HepG2 (cell line): ENCODE measurements at regions not wholly inside any gene's neighbourhood (a gene's known extent, or its start where the extent isn't known, plus 50 kb on each side); places are given as distances from the start of the nearest gene placed in this dataset.

Experiments used
- ATAC-seq: fragments of 200-7000 bp; cut with Tn5 transposase; 3 replicates; pipeline ENCODE4 v1.9.1; 2020; ENCODE audit warnings: mild to moderate bottlenecking, moderate library complexity
- BruUV-seq: library from RNA; stranded (reverse); fragments of 400-500 nt; replicated peaks from 2 replicates; lab custom pipeline; 2021; lab: Mats Ljungman, UMichigan
- CTCF ChIA-PET: fragments of 300-600 bp; formaldehyde crosslinking; extraction: SDS; loops from one replicate; lab custom pipeline; 2021; ENCODE audit warnings: low total read pairs, inconsistent platforms, low intra/inter-chr PET ratio; lab: Yijun Ruan, JAX
- POLR2A ChIA-PET: fragments of 350-600 bp; sonication (Branson Sonifier 250); formaldehyde crosslinking; loops from one replicate; lab custom pipeline; 2020; ENCODE audit warnings: antibody characterized with exemption, inconsistent platforms; lab: Yijun Ruan, JAX
- DNase-seq: peaks from one replicate; pipeline ENCODE4 v3.0.0-alpha.2; 2015; ENCODE audit warnings: low spot score
- FAIRE-seq: peaks from 3 replicates; lab custom pipeline; 2011; peaks lifted over from hg19 to GRCh38; lab: Jason Lieb, UNC
- H2AFZ ChIP-seq: one replicate; pipeline ENCODE4 v1.6.1; 2011; ENCODE audit warnings: low read length, inconsistent platforms
- H3K27ac ChIP-seq: fragments of 300-600 bp; 3 replicates; pipeline ENCODE4 v1.8.0; 2011; ENCODE audit warnings: mixed run types, mild to moderate bottlenecking, mixed read lengths, low read length, inconsistent platforms; ENCODE audit not compliant: insufficient read depth; ENCODE audit errors: extremely low read length
- H3K27me3 ChIP-seq, 2 experiments: fragments of 200-600 bp in 1 of 2; 2 replicates in 1 of 2; 3 replicates in 1 of 2; pipeline versions ENCODE4 v1.6.0 to v1.8.0; 2011; ENCODE audit warnings: low read length in 2 of 2, mild to moderate bottlenecking in 2 of 2, moderate library complexity in 2 of 2, inconsistent platforms in 1 of 2; ENCODE audit not compliant: insufficient read depth in 2 of 2, control insufficient read depth in 1 of 2
- H3K36me3 ChIP-seq, 2 experiments: fragments of 200-600 bp in 1 of 2; replicated peaks in 1 of 2; 2 replicates in 1 of 2; 3 replicates in 1 of 2; pipeline versions ENCODE4 v1.5.1 to v1.8.0; 2011; ENCODE audit warnings: low read length in 2 of 2, inconsistent platforms in 1 of 2; ENCODE audit not compliant: insufficient read depth in 2 of 2, control insufficient read depth in 1 of 2
- H3K4me1 ChIP-seq: 2 replicates; pipeline ENCODE4 v1.5.1; 2012; ENCODE audit warnings: low read length, inconsistent platforms; ENCODE audit not compliant: insufficient read depth
- H3K4me2 ChIP-seq: 2 replicates; pipeline ENCODE4 v1.6.0; 2011; ENCODE audit warnings: low read depth, low read length, inconsistent platforms
- H3K4me3 ChIP-seq, 3 experiments: fragments of 200-600 bp in 1 of 3; sonication (generic), shearing (Covaris generic) in 1 of 3; replicated peaks in 1 of 3; 2 replicates each; pipeline ENCODE4 v1.5.1; 2011 to 2016; ENCODE audit warnings: low read length in 3 of 3, inconsistent platforms in 2 of 3, low read depth in 2 of 3, mild to moderate bottlenecking in 2 of 3, control low read depth in 1 of 3, mixed read lengths in 1 of 3; ENCODE audit not compliant: insufficient read depth in 1 of 3
- H3K79me2 ChIP-seq: one replicate; pipeline ENCODE4 v1.6.1; 2011; ENCODE audit warnings: low read length, inconsistent platforms; ENCODE audit not compliant: insufficient read depth
- H3K9ac ChIP-seq: 2 replicates; pipeline ENCODE4 v1.6.0; 2011; ENCODE audit warnings: mild to moderate bottlenecking, low read depth, low read length, inconsistent platforms; ENCODE audit not compliant: insufficient read depth
- H3K9me3 ChIP-seq: 2 replicates; pipeline ENCODE4 v1.5.1; 2012; ENCODE audit warnings: mild to moderate bottlenecking, low read length
- H4K20me1 ChIP-seq: 2 replicates; pipeline ENCODE4 v1.6.0; 2011; ENCODE audit warnings: inconsistent platforms, mild to moderate bottlenecking, low read length, moderate library complexity; ENCODE audit not compliant: insufficient read depth
- GTF2F1 ChIP-seq: fragments of 150-350 bp; IDR thresholded peaks from 2 replicates; pipeline ENCODE4 v1.6.1; 2014; ENCODE audit warnings: low read length
- IRF2 ChIP-seq: IDR thresholded peaks from 2 replicates; pipeline ENCODE4 v1.6.1; 2018; ENCODE audit warnings: missing genetic modification reagents, missing compliant biosample characterization
- NFIB ChIP-seq: sonication (generic); formaldehyde crosslinking; IDR thresholded peaks from 2 replicates; pipeline ENCODE4 v1.9.0; 2021; ENCODE audit warnings: missing genetic modification reagents, mild to moderate bottlenecking, borderline replicate concordance
- PCBP2 ChIP-seq: fragments of 200-400 bp; formaldehyde crosslinking; optimal IDR thresholded peaks from 2 replicates; pipeline ENCODE3; 2018; ENCODE audit warnings: low read length, low read depth; ENCODE audit not compliant: poor library complexity, severe bottlenecking
- RAD21 ChIP-seq: fragments of 450-650 bp; formaldehyde crosslinking; IDR thresholded peaks from 2 replicates; pipeline ENCODE4 v1.5.0; 2020; ENCODE audit warnings: mild to moderate bottlenecking
- SMAD9 ChIP-seq: sonication (generic); formaldehyde crosslinking; IDR thresholded peaks from 2 replicates; pipeline ENCODE4 v1.5.1; 2020; ENCODE audit warnings: mild to moderate bottlenecking, missing genetic modification reagents
- ZBTB33 ChIP-seq: sonication (generic); formaldehyde crosslinking; IDR thresholded peaks from 2 replicates; pipeline ENCODE4 v1.4.0; 2020; ENCODE audit warnings: missing genetic modification reagents
- ZNF329 ChIP-seq: sonication (generic); formaldehyde crosslinking; IDR thresholded peaks from 2 replicates; pipeline ENCODE4 v1.9.0; 2021; ENCODE audit warnings: low read depth, mild to moderate bottlenecking, missing genetic modification reagents
- ZNF432 ChIP-seq: sonication (generic); formaldehyde crosslinking; IDR thresholded peaks from 2 replicates; pipeline ENCODE4 v1.5.0; 2020; ENCODE audit warnings: missing genetic modification reagents, mild to moderate bottlenecking, borderline replicate concordance
- ZNF749 ChIP-seq: sonication (generic); formaldehyde crosslinking; IDR thresholded peaks from 2 replicates; pipeline ENCODE4 v1.8.0; 2022; ENCODE audit warnings: mild to moderate bottlenecking, missing genetic modification reagents, moderate library complexity, borderline replicate concordance
- WGBS: methylation state at CpG from one replicate; pipeline ENCODE4 v1.1.6; 2017; ENCODE audit warnings: low lambda C conversion rate; 5-methylcytosine and 5-hydroxymethylcytosine counted together
- in situ Hi-C: cut with HindIII; loops from 2 replicates; pipeline ENCODE4 v1.10.0; 2017; ENCODE audit warnings: low pct_unique_long_range_greater_than_20kb; ENCODE audit not compliant: extremely low pct_ligation_motif_present
- intact Hi-C: fragments of 100-400 bp; cut with micrococcal nuclease; formaldehyde crosslinking; loops from one replicate; pipeline ENCODE4 v1.10.0; 2022; ENCODE audit not compliant: unreplicated experiment
- TF ChIP-seq, protein P1 (sequence below): sonication (generic); IDR thresholded peaks from 2 replicates; pipeline ENCODE4 v1.6.1; 2016; ENCODE audit warnings: low read depth, borderline replicate concordance
- TF ChIP-seq, protein P2 (sequence below): sonication (generic); formaldehyde crosslinking; IDR thresholded peaks from 2 replicates; pipeline ENCODE4 v1.4.0; 2020; ENCODE audit warnings: mild to moderate bottlenecking, missing genetic modification reagents
- TF ChIP-seq, protein P3 (sequence below), 2 experiments: sonication (generic) in 1 of 2; formaldehyde crosslinking in 1 of 2; IDR thresholded peaks; 2 replicates each; pipeline versions ENCODE4 v1.4.0 to v1.6.1; 2016 to 2020; ENCODE audit warnings: borderline replicate concordance in 1 of 2, low read depth in 1 of 2, mild to moderate bottlenecking in 1 of 2, missing genetic modification reagents in 1 of 2
- TF ChIP-seq, protein P4 (sequence below): sonication (generic); formaldehyde crosslinking; conservative IDR thresholded peaks from 2 replicates; pipeline ENCODE4 v1.8.1; 2023; ENCODE audit warnings: missing genetic modification reagents

DNA sequence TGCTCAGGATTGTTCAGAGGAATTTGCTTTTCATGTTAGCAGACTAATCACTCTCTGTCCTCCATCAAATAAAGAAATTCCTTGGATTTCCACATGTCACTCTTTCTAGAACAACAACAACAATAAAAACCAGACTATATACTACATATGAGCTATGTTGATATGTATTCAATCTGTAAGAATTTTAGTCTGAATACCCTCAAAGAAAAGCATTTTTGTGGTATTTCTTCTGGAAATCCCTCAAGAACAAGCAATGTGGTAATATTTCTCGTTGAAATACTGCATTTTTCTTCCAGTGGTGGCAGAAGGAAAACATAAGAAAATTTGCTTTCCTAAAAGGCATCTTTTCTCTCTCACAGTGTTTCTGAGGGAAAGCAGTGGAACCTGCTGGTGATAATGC is 312.6 kb upstream of the RSPO3 start (continued):
- TF ChIP-seq GTF2F1 (no peak), ZBTB33 (CRISPR knock-in tag) (no peak), ZNF749 (CRISPR knock-in tag) (no peak), SMAD9 (CRISPR knock-in tag) (no peak)
- TF ChIP-seq, protein P1, sequence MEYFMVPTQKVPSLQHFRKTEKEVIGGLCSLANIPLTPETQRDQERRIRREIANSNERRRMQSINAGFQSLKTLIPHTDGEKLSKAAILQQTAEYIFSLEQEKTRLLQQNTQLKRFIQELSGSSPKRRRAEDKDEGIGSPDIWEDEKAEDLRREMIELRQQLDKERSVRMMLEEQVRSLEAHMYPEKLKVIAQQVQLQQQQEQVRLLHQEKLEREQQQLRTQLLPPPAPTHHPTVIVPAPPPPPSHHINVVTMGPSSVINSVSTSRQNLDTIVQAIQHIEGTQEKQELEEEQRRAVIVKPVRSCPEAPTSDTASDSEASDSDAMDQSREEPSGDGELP = no peak

DNA sequence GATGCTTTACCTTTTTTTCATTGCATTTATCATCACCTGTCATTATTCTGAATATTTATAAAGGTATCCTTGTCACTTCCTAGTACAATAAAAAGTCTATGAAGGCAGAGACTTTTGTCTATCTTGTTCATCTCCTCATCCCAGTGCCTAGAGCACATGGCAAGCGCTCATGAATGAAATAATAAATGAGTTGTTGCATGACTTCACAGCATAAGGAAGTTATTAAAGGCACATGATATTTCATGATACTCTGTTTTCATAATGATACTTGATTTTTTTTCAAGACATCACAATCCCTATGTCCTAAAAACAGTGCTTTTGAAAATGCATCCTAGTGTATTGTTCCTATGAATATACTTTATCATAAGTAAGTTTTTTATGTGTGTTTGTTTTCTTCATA is 310.6 kb upstream of the RSPO3 start:
- no peaks in the 10 kb centered on the region for H3K4me1 ChIP-seq
- no peaks in the 10 kb centered on the region for H3K9me3 ChIP-seq
- in situ Hi-C loops = loop anchor here (25.0 kb wide), 1 partner anchor 304 kb away; the partner anchor contains the start of gene RSPO3
- H3K79me2 ChIP-seq = no peaks in the 10 kb centered on the region
- no peaks in the 10 kb centered on the region for H4K20me1 ChIP-seq
- no peak for ATAC-seq
- H3K27ac ChIP-seq = no peak overlapping the region
- H3K4me3 ChIP-seq = no peak overlapping the region
- BruUV-seq = no TSS peak
- ChIA-PET POLR2A (no interaction called here), CTCF (no interaction called here)
- no peak overlapping the region for H3K9ac ChIP-seq
- H2AFZ ChIP-seq = no peak overlapping the region
- intact Hi-C loops = no loop called here
- 2% methylated on average over 1 of the region's 1 CpG for WGBS
- DNase-seq = no peak
- H3K27me3 ChIP-seq = no peaks in the 10 kb centered on the region
- FAIRE-seq = no peak
- no peak overlapping the region for H3K4me2 ChIP-seq
- no peaks in the 10 kb centered on the region for H3K36me3 ChIP-seq
- TF ChIP-seq ZNF432 (CRISPR knock-in tag) (no peak), IRF2 (CRISPR knock-in tag) (no peak), PCBP2 (no peak), RAD21 (CRISPR knock-in tag) (no peak), NFIB (CRISPR knock-in tag) (no peak), ZNF329 (no peak)
- TF ChIP-seq, protein P2, sequence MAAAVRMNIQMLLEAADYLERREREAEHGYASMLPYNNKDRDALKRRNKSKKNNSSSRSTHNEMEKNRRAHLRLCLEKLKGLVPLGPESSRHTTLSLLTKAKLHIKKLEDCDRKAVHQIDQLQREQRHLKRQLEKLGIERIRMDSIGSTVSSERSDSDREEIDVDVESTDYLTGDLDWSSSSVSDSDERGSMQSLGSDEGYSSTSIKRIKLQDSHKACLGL (CRISPR knock-in tag) = no peak
- TF ChIP-seq, protein P3, sequence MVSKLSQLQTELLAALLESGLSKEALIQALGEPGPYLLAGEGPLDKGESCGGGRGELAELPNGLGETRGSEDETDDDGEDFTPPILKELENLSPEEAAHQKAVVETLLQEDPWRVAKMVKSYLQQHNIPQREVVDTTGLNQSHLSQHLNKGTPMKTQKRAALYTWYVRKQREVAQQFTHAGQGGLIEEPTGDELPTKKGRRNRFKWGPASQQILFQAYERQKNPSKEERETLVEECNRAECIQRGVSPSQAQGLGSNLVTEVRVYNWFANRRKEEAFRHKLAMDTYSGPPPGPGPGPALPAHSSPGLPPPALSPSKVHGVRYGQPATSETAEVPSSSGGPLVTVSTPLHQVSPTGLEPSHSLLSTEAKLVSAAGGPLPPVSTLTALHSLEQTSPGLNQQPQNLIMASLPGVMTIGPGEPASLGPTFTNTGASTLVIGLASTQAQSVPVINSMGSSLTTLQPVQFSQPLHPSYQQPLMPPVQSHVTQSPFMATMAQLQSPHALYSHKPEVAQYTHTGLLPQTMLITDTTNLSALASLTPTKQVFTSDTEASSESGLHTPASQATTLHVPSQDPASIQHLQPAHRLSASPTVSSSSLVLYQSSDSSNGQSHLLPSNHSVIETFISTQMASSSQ (IDR thresholded peaks at IDR 0.05; ENCODE audit: low read depth) = no peak
- TF ChIP-seq, protein P3 (CRISPR knock-in tag; IDR thresholded peaks at IDR 0.05; ENCODE audit: borderline replicate concordance) = no peak
- TF ChIP-seq, protein P4, sequence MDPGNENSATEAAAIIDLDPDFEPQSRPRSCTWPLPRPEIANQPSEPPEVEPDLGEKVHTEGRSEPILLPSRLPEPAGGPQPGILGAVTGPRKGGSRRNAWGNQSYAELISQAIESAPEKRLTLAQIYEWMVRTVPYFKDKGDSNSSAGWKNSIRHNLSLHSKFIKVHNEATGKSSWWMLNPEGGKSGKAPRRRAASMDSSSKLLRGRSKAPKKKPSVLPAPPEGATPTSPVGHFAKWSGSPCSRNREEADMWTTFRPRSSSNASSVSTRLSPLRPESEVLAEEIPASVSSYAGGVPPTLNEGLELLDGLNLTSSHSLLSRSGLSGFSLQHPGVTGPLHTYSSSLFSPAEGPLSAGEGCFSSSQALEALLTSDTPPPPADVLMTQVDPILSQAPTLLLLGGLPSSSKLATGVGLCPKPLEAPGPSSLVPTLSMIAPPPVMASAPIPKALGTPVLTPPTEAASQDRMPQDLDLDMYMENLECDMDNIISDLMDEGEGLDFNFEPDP (CRISPR knock-in tag) = no peak
